Renal cortical epithelial cell (primary cell): ENCODE measurements at regions not wholly inside any gene's neighbourhood (a gene's known extent, or its start where the extent isn't known, plus 50 kb on each side); places are given as distances from the start of the nearest gene placed in this dataset.

Source experiments
- DNase-seq: peaks from one replicate; pipeline ENCODE4 v3.0.0-alpha.2; 2011; ENCODE audit warnings: low read depth

DNA sequence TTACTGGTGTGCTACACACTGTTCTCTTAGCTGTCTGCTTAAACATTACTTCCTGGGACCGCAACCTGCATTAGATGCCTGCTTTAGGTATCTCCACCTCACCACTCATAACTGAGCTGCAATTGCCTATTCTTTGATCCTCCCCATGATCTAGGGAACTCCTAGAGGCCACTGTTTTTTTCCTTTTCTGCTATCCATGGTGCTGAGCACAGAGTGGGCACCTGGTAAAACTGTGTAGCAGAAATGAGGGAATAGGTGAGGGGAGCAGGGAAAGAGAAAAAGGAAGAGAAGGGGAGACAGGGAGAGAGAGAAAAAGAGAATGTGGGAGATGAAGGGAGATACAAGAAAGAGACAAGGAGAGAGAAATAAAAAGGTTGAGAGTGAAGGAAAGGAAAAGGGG, 434.9 kb downstream of the ADRA2A start:
- DNase-seq, result no peak

DNA sequence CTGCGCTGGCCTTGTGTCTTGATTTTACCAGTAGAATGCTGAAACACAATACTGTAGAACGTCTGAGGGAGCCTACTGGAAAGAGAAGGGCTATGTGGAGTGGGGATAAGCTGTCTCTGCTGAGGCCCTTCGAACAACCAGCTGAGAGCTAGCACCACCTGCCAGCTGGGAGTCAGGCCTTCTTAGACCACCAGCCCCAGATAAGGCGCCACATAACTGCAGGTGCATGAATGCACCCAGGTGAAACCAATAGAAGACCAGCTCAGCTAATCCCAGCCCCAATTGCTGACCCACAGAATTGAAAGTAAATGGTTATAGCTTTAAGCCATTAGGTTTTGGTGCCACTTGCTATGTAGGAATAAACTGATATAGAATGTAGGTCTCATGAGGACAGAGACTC, 438.4 kb downstream of the ADRA2A start:
- no peak for DNase-seq

DNA sequence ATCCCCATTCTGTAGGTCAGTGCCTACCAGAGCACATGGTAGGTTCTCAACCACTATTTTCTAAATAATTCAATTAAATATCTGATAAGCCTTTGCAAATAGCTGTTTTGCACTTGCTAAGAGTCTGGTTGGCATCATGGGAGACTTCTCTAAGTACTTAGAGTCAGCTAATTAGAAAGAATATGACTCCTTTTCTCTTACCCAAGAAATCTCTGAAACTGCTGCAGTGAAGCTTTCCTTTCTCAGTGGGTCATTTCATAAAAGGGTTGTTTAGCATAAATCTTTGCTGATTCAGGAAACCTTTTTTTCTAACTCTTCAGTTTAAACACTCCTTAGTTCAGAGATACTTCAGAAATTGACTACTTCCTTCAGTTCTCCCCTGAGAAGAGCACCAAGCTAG, 438.9 kb downstream of the ADRA2A start:
- DNase-seq, result no peak

DNA sequence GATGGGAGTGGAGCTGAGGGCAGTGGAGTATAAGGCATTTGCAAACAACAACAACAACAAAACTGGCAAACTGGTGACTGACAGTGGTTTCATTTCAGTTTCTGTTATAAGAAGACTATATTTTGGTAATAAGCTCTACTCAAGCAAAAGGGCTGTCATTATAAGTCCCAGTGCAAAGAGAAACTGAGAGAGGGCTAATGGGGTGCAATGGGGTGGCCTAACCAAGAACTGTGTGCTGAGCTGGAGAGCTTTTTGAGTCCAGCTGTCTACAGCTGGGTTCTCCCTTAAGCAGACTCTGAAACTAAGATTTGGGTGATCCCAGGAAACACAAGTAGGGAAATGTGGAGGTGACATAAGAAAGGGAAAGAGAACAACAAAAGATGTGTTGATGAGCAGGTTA, 439.3 kb downstream of the ADRA2A start:
- DNase-seq, result no peak

- DNase-seq, result no peak
These were observed 445.3 kb downstream of the ADRA2A start for GRCh38 chr10:111522141-111522540.

DNA sequence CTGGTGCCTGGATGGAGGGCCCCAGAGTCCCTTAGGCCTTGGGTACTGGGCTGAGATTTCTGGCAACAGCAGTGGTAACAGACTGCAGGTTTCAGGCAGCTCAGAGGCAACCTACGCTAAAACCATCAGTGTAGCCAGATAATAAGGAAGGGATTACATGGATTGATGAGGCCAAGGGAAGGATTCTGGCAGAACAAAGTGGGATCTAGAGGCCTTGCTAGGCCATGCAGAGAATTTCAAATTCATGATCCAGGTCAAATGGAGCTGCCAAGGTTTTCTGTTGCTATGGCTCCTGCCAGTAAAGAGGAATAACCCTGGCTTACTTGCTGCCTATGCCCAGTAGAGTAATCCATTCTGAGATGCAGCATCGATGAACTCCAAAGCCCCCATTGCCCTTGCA, 445.7 kb downstream of the ADRA2A start:
- DNase-seq, result no peak

DNA sequence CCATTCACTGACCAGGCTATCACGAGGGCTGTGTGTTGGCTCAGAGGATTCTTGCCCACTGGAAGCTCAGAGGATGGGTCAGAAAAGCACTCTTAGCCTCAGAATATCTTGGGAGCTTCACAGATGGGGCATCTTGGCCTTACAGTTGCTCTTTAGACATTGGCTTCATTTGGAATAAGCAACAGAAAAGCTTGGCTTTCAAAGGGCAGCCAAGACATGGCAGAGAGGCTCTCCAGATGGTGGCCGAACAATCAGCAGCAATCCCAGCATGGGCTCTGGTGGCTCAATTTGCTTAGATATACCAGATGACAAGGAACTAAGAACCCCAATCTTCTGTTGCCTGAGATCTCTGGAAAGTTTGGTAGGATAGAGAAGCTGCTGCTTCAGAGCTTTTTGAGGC, 446.2 kb downstream of the ADRA2A start:
- no peak for DNase-seq

DNA sequence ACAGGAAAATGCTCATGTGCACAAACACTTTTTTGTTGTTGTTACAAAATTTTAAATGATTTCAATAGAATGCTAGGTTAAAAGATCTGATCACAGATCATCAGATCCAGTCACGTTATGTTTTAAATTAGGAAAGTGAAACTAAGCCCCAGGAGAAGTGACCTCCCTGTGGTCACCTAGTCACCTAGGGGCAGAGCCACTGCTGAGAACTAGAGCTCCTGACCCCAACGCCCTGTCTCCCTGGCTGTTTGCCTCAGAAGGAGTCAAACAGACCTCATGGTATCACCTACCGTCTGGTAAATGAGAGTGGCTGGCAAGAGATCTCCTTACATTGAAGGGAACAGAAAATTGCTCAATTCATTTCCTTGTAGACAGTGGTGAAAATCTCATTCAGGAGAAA, 447.3 kb downstream of the ADRA2A start:
- DNase-seq, result no peak

DNA sequence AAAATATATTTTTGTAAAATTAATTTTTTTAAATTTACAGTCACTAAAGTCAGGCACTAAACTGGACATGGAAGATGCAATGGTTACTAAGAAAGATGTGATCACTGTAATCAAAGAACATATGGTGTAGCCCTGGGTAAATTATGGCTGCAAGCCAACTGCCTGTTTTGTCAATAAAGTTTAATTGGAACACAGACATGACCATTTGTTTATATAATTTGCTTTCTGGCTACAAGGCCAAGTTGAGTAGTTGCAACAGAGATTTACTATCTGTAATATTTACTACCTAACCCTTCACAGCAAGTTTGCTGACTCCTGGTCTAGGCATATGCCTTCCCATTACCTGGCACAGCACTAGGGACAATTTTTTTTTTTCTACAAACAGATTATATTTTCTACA, 448.9 kb downstream of the ADRA2A start:
- DNase-seq, result no peak

- DNase-seq, result no peak
These were observed 454.9 kb downstream of the ADRA2A start for GRCh38 chr10:111531690-111532089.

GRCh38 chr10:111532139-111532538, 455.3 kb downstream of the ADRA2A start:
- DNase-seq, result no peak

DNA sequence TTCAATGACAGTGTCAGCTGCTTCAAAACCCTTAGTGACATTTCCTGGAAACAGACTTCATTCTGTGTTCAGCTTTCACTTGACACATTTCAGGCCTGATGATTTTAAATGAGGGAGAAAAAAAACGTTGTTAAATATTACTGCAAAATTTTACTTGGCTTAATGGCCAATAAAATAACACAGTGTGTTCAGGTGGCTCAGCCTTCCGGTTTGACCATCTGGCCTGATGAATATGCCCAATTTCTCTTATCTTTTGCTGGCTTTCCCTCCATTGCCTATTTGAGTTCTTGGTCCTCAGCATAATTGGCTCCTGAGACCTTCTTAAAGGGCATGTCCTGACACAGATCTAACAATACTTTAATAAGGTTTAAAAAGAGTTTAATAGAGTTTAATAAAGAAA, 462.4 kb downstream of the ADRA2A start:
- no peak for DNase-seq

DNA sequence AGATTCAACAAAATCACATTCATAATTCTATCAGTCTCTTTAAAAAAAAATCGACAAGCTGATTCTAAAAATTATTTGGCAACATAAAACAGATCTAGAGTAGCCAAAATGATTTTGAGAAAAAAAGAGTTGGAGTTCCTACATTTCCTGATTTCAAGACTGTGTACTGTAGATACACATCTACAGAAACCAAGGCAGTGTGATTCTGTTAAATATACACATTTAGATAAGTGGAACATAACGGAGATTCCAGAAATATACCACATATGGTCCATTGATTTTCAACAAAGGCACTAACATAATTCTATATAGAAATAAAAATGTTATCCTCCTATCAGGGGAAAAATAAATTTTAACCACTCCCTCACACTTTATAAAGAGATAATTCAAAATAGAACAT, 467.0 kb downstream of the ADRA2A start:
- DNase-seq, result no peak

DNA sequence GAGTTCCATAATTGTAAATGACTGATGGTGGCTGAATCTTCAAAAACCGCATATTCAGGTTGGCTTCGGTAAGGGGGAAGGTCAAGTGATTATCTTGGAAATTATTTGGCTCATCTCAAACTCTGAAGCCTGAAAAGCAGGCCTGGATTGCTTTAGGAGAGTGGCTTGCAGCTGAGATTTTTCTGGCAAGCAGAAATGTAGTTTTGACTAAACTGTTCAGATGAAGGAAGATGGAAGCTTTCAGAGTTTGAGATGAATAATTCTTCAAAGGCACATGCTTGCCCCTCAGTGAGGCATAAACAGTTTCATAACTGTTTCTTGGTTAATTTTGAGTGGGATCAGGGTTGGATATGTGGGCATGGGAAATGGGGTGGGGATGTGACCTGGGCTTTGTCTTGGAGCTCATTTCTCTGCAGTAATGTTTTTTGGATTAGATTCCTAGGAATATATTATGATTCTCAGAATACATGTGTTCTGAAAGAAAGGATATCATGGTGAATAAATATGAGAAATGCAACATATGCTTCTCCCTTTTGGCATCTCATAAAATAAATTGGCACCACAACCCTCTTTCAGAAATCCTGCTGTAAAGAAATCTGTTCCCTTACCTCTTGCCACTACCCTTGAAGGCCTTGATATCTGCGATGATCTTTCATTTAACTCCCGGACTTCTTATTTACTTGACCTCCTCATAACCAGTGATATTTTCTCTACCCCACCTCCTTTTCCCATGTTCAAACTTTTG, 469.2 kb downstream of the ADRA2A start:
- no peak for DNase-seq

DNA sequence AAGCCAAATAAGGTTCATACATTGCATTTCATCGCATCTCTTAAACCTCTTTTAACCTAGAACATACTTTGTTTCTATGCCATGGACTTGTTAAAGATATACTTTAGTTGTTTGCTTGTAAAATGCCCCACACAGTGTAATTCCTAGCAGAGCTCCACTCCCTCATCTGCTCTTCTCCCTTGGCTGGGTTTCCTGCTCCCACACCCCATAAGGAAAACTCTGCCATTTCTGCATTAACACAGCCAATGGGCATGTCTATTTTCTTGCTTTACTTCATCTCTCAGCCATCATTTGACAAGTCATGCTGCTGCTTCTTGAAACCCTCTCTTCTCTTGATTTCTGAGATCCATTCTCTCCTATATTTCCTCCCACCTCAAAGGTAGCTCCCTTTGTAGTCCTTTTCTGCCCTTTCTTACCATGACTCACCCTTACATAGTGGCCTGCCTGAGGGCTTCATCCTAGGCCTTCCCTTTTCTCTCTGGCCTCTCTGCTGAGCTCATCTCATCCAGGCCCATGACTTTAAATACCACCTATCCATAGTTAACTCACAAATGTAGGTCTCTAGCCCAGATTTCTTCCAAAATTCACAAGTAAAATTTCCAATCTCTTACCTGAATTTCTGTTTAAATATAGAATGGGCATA, 471.4 kb downstream of the ADRA2A start:
- no peak for DNase-seq

- DNase-seq, result no peak
These were observed 474.2 kb downstream of the ADRA2A start for GRCh38 chr10:111551001-111551400.

- DNase-seq, result no peak
These were observed 479.8 kb downstream of the ADRA2A start for GRCh38 chr10:111556666-111557065.

- DNase-seq, result no peak
These were observed 481.4 kb downstream of the ADRA2A start for GRCh38 chr10:111558211-111558610.

- DNase-seq, result no peak
These were observed 483.2 kb downstream of the ADRA2A start for GRCh38 chr10:111560027-111560426.

GRCh38 chr10:111561124-111561523, 484.3 kb downstream of the ADRA2A start:
- no peak for DNase-seq

- DNase-seq, result no peak
These were observed 488.7 kb downstream of the ADRA2A start for GRCh38 chr10:111565542-111565941.

DNA sequence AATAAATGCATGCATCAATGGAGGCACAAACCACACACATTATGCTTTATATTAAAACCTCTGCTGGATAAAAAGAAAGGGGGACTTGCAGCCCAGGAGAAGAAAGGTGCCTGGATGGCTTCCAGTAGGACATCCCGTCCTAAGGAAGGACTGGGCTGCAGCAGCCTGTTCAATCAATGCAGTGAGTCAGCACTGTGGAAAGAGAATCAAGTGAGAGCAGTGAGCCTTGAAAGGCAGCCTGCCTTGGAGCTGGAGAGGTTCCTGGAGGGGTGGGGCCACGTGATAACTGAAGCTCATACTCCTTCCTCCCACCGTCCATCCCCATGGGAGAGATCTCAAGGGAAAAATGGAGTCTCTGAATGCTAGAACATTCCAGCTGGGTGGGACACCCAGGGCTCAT, 501.2 kb downstream of the ADRA2A start:
- DNase-seq, result peak; percentile 1

- no peak for DNase-seq
These were observed 502.6 kb downstream of the ADRA2A start for GRCh38 chr10:111579473-111579872.

GRCh38 chr10:111590703-111591102, 513.9 kb downstream of the ADRA2A start:
- no peak for DNase-seq
